ENCODE measurements at regions not wholly inside any gene's neighbourhood (a gene's known extent, or its start where the extent isn't known, plus 50 kb on each side); places are given as distances from the start of the nearest gene placed in this dataset.

GRCh38 chr5:8585230-8586018 is 716.5 kb downstream of the MTRR start:
- no peak overlapping the region for H3K4me3 ChIP-seq (replicated peaks in 1 of 3; ENCODE audit: insufficient read depth in 1 of 3, low read depth in 1 of 3, low read length in 3 of 3)
- no TSS peak for BruUV-seq (replicated peaks)
- H4K20me1 ChIP-seq (replicated peaks; ENCODE audit: control insufficient read depth, extremely low read depth, insufficient read depth, low read length): no peaks in the 10 kb centered on the region
- intact Hi-C loops (cut with micrococcal nuclease) (no loop called here), dilution Hi-C loops (cut with MboI; ENCODE audit: extremely low pct_ligation_motif_present, low sequenced_read_pairs) (no loop called here)
- no peak for FAIRE-seq
- no peak overlapping the region for H3K27ac ChIP-seq (ENCODE audit: insufficient read depth, low read depth, low read length)
- H3K4me1 ChIP-seq (ENCODE audit: control insufficient read depth, extremely low read depth, insufficient read depth, low read length): no peaks in the 10 kb centered on the region
- no peak overlapping the region for H3K9ac ChIP-seq (replicated peaks; ENCODE audit: extremely low read depth, insufficient read depth, low read length)
- H3K9me3 ChIP-seq (replicated peaks; ENCODE audit: control insufficient read depth, insufficient read depth, low read length): peaks cover 2% of the 10 kb centered on the region
- ChIA-PET POLR2A (no interaction called here), CTCF (no interaction called here)
- no peak overlapping the region for H2AFZ ChIP-seq (ENCODE audit: low read depth, low read length)
- H3K4me2 ChIP-seq (ENCODE audit: insufficient read depth, low read length): no peak overlapping the region
- H3K36me3 ChIP-seq (ENCODE audit: control insufficient read depth in 2 of 2, extremely low read depth in 1 of 2, insufficient read depth in 2 of 2, low read length in 2 of 2): no peaks in the 10 kb centered on the region
- no peaks in the 10 kb centered on the region for H3K27me3 ChIP-seq (ENCODE audit: control insufficient read depth in 2 of 2, insufficient read depth in 2 of 2, low read length in 2 of 2)
- DNase-seq (ENCODE audit: low read depth, low spot score): no peak
- TF ChIP-seq POLR2AphosphoS5 (IDR thresholded peaks at IDR 0.05; ENCODE audit: insufficient read depth, low read depth, low read length) (no peak), EZH2 (IDR thresholded peaks at IDR 0.05; ENCODE audit: borderline replicate concordance, low read depth, low read length, severe bottlenecking) (no peak), MAX (IDR thresholded peaks at IDR 0.05; ENCODE audit: insufficient read depth, insufficient read length) (no peak), GATA2 (IDR thresholded peaks at IDR 0.05; ENCODE audit: insufficient read depth, insufficient read length, low read depth, low read length) (no peak), CTCF (IDR thresholded peaks at IDR 0.05; ENCODE audit: extremely low read depth in 1 of 2, insufficient read depth in 1 of 2, low read depth in 1 of 2, low read length in 2 of 2) (no peak), JUN (IDR thresholded peaks at IDR 0.05; ENCODE audit: borderline replicate concordance, insufficient read depth, insufficient read length, low read depth) (no peak), POLR2A (IDR thresholded peaks at IDR 0.05; ENCODE audit: low read depth, low read length) (no peak), FOS (IDR thresholded peaks at IDR 0.05; ENCODE audit: borderline replicate concordance, insufficient read depth, low read length) (no peak), MYC (IDR thresholded peaks at IDR 0.05; ENCODE audit: low read depth, low read length) (no peak)
- no peaks in the 10 kb centered on the region for H3K9me1 ChIP-seq (replicated peaks; ENCODE audit: control insufficient read depth, extremely low read depth, insufficient read depth, low read length)
- H3K79me2 ChIP-seq (ENCODE audit: control insufficient read depth, insufficient read depth, low read length): no peaks in the 10 kb centered on the region

Measured in endothelial cell of umbilical vein (primary cell).